ENCODE measurements at regions not wholly inside any gene's neighbourhood (a gene's known extent, or its start where the extent isn't known, plus 50 kb on each side); places are given as distances from the start of the nearest gene placed in this dataset.
"Not testable (repeated sequence)": the region's sequence is repeated elsewhere in the genome, so short reads cannot be mapped to it uniquely, and the experiment has no call there.

DNA sequence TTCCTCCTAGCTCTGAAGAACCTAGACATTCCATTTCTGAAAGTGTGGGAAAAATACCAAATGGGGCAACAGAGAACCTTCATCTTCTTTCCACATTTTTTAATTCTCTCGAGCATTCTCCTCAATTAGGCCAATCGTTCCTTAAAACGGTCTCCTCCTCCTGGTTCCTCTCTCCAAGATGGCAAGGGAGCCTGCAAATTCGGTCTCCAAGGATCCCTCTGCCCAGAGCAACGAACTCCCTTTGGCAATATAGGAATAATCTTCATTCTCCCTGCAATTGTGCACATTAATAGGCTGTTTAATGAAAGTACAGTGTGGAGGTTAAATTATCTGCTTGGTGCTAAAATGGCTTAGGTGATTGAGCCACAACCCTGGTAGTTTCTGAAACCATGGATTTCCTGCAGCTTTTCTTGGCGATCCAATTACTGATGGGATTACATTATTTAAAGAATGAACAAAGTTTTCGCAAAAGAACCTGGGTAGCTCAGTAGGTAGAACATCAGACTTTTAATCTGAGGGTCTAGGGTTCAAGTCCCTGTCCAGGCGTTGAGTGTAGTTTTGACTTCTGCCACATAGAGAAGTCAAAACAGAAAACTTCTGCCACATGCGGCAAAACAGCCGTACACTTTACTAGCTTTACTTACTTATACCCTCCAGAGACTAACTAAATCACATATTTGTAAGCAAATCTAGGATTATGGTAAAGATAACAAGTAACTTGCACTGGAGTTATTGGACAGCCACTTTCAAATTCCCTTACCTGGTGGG is 102.9 kb upstream of the ZNF184 start:
- DNase-seq, result no peak

DNA sequence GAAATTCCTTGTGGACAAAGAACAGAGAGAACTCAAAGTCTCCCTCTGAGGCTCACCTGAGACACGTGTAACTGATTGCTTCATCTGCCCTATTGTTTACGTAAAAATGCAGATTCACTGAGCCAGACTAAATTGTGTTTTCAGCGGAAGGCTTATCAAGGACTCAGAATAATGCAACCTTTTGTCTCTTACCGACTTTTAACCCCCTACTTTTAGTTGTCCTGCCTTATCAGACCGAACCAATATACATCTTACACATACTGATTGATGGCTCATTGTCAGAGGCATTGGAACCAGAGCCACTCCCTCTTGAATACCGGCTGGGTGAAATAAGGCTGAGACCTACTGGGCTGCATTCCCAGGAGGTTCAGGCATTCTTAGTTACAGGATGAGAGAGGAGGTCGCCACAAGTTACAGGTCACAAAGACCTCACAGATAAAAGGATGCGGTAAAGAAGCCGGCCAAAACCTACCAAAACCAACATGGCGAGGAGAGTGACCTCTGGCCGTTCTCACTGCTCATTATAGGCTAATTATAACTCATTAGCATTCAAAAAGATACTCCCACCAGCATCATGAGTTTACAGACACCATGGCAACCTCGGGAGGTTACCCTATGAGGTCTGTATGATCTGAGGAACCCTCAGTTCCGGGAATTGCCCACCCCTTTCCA is 95.5 kb upstream of the ZNF184 start:
- no peak for DNase-seq

DNA sequence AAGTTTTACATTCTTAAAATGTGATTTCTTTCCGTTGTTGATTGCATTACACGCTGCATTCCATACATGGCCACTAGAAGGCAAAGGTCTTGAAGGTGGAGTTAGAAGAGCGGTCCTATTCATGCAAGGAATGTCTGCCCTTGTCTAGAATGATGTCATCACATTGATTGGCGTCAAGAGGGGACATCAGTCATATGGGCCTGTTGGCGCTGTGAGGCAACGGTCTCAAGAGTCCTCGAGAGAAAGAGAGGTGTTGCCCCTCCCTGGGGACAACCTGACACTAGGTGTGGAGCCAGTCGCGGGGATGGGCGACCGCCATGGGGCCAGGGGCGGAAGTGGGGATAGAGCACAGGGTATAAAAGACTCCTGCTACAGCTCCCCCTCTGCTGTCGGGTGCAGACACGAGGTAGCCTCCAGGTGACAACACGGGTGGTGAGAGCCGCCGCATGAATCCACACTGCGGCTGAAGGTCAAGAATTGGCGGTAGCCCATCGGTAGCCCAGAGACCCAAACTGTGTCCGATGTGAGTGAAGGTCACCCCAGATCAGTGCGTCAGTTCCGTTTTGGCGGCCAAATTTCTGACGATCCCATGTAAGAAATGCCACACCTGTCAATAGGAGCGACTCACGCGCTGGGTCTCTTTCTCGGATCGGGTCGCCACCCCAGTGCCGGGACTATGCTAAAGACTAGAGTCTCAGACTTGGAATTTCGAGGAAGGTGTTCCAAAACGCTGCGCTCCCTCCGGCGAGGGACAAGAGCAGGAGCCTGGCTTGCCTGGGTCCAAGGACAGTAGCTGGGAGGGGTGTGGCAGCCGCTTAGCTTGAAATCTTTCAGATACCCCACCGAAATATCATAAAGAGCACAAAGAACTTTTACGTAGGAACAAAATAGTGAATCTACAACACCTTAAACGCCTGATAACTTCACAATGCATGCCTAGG is 93.2 kb upstream of the ZNF184 start:
- no peak for DNase-seq

DNA sequence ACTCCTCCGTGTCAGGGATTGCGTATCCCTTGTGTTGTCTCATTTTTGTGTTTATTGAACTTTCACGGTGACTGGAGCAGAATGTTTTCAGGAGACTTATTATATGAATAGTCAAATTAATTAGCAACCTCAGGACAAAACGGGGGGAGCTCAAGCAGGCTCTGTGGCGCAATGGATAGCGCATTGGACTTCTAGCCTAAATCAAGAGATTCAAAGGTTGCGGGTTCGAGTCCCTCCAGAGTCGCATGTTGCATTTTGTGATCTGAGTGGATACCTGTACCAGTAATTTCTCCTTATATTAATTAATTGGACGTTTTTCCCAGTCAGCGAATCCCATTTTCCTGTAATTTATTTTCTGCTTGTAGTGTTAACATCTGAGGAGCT is 89.1 kb upstream of the ZNF184 start:
- DNase-seq, result no peak

DNA sequence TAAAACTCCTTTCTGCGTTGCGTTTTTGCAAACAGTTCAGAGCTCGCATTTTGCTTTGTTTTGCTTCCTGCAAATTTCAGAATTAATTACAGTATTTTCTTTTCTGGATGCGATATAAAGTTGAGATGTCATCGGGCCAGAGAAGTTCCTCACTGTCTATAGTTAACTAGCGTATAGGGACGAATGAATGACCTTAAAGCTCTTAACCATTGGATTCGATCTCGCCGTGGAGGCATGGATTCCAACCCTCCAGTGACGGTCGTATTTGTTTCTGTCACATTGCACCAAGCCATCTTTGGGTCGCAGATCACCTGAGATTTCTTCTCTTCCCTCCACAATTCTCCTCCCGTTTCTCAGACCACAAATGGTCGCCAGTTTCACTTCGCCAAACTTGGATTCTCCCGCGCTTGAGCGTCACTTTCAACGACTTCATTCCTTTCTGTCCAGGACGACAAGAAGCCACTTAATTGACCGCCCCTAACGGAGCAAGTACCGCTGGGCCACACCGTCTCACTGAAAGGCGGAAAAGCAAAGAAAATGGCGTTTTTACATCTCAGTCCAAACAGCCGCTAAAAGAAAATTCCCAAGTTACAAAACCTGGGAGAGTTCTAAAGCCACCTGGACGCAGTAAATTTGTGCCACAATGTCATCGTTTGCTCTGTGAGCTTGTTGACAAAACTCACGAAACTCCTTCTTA is 85.3 kb upstream of the ZNF184 start:
- no peak for DNase-seq

DNA sequence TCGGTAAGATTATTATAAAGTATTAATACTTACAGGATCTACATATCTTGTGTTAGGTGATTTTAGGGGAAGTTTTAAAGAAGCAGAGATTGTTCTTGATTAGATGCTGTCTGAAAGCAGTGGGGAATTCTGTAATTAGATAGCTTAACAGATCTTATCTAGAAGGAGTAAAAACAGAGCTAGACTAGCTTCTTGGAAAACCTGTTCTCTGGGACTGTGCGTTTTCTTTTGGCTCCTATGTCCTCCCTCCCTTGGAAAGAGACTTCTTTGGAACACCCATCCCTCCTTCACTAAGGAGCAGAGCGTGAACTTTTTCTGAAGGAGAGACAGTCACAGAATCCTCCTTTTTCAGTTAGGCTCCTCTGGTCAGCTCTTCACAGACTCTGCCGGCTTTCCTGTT is 83.5 kb upstream of the ZNF184 start:
- DNase-seq, result no peak

DNA sequence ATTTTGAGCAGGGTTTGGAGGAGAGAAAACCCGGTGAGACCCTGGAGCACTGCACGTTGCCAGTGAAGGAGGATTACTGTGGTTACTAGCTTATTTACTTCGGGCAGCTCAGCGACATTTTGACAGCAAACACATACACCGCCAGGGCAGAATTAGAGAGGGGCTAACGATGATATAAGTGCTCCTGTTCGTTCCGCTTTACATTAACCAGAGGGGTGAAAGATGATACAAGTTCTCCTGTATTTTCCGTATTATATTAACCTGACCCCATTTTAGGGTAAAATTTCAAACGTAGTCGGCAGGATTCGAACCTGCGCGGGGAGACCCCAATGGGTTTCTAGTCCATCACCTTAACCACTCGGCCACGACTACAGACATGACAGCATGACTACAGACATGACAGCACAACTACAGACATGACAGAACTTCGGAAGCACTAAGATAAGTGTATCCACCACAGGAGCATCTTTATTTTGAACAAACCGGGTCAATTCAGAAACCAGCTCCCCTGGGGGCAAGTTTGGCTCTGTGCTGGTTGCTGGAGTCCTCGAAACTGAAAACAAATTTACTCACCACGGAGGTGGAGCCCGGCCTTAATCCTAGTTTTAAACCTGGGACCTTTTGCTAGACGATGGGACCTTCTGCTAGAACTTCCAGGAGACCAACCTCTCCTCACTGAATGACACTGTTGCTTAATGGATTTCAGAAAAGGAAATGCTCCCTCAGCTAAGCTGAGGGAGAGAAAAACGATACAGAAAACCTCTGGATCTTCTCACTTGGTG is 80.4 kb upstream of the ZNF184 start:
- no peak for DNase-seq

DNA sequence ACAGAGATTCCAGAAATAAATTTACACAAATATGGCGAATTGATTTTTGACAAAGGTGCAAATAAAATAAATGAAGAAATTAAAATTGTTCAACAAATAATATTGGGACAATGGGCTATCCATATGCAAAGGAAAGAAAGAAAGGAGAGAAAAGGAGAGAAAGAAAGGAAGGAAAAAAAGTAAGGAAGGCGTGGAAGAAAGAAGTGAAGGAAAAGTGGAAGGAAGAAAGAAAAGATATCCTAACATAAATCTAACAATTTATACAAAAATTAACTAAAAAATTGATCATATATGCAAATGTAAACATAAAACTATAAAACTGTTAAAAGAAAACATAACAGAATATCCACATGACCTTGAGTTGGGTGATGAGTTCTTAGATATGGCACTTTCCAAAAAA is 78.7 kb upstream of the ZNF184 start:
- no peak for DNase-seq

DNA sequence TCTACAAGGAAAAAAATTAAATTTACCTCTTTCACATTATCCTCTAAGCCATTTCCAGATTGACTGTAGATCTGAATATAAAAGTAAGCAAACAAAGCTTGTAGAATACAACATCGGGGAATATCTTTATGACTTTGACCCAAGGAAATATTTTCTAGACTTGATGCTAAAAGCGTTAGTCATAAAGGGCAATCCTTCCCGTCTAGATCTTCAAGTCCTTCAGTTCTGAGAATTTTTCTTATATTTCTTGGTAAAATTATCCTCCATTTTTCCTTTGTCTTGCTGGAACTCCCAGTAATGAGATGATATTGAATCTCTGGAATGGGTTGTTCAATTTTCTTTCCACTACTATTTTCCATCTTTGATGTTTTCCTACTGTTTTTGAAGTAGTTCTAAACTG is 77.8 kb upstream of the ZNF184 start:
- DNase-seq, result no peak

DNA sequence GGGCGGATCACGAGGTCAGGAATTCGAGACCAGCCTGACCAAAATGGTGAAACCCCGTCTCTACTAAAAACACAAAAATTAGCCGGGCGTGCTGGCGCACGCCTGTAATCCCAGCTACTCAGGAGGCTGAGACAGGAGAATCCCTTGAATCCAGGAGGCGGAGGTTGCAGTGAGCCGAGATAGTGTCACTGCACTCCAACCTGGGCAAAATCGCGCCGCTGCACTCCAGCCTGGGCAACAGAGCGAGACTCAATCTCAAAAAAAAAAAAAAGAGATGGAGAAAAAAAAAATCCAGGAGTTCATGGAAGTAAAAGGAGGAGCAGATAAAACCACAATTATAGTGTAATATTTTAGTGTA is 76.3 kb upstream of the ZNF184 start:
- DNase-seq, result not testable (repeated sequence)

DNA sequence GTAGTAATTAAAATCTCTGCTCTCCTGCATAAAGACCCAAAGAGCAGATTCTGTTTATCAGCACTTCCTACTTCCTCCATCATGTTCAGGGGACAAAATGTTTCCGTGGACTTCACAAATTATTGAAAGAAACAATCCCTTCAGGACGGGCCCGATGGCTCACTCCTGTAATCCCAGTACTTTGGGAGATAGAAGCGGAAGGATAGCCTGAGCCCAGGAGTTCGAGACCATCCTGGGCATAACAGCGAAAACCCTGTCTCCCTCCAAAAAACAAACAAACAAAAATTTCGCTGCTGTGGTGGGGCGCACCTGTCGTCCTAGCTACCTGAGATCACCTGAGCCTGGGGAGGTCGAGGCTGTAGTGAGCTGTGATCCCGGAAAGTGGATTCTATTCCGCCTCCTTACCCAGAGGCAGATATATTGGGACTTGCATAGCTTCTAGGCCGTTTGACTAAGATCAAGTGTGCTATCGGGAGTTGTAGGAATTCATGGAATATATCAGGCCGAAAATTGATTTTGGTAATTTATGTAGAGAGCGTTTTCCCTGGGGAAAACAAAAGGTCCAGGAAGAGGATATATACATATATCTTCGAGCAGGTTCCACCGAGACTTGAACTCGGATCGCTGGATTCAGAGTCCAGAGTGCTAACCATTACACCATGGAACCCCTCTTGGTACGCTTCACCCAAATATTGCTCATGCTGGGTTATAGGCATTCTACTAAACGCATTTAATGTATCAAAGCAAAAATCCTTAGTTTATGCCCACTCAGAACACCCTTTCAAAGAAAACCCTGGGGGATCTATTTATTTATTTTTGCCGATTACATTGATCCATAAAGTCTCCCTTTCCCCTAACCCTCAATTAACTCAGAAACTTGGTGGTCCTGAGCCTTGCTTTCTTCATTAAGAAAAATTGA is 74.5 kb upstream of the ZNF184 start:
- no peak for DNase-seq

DNA sequence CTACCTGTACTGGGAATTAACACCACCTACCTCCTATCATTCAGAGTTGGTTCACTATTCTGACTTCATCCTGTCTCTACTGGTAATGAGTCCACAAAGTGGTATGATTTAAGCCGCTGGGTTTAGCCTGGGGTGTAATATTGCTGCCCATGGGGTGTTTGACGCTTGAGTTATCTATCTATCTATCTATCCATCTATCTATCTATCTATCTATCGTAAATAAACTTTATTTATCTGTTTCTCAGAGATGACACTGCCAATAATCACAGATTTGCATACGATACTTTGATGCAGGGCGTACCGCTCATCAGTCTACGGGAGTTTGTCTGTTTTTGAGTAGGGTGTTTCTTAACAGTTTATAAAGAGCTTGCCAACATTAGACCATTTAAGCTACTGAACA is 73.6 kb upstream of the ZNF184 start:
- no peak for DNase-seq

DNA sequence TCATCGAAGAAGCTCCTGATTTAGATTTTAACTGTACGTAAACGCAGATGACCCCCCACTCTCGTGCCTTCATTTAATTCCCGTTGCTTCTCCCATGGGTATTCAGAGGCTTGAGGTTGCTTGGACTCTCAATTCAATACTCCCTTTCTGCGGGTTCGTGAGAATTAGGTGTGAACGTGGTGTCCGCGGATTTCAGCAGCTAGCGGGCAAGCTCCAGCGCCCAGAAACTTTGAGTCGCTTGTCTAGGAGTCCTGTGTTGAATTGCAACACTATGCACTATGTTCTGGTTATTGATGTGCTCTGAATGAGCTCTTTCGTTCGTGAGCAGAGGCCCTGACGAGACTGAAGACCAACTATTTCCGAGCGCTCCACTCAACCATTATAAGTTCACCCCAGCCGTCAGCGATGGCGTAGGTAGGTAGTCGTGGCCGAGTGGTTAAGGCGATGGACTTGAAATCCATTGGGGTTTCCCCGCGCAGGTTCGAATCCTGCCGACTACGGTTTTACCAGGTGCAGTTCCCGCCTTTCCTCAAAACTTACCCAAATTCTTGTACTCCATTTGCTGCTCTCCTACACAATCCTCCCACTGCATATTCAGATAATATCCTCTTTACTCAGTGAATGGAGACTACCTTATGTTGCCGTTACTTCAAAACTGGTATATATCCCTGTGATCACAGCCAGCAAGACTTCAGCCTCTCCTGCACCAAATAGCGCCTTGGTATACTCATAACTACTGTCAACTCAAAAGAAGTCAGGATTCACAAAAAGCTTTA is 72.6 kb upstream of the ZNF184 start:
- DNase-seq, result no peak

DNA sequence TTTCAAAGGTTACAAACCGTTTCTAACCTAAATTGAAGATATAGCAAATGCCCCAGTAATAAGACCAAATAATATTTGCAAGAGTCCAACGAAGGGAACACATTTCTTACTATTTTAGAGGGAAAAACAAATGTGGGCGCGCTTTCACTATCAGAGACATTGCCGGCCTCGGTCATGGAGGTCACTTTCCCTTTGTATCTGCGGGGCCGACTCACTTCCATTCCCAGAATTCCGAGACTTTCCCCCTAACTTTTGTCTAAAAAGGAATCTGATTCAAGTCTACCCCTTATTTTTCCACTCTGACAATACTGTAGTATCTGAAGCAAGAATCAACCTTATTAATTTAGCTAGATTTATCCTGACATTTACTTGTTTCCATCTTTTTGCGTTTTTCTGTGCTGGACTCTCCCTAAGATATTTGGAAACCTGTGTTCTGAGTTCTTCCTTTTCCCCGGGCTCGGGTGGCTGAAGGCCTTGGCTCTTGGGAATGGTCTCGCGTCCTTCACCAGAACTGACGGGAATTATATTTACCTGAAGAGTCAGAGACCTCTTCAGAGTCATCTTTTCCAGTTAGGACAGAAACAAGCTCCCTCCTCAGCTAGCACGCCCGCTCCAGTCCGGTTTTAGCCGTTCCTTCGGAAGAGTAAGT is 71.8 kb upstream of the ZNF184 start:
- DNase-seq, result no peak

DNA sequence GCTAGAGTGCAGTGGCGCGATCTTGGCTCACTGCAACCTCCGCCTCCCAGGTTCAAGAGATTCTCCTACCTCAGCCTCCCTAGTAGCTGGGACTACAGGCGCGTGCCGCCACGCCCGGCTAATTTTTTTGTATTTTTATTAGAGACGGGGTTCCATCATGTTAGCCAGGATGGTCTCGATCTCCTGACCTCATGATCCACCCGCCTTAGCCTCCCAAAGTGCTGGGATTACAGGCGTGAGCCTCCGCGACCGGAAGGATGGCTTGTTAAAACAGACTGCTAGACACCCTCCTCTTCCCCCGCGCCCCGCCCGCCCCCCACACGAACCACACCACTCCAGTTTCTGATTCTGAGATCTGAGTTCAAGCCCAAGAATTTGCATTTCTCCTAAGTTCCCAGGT is 71.2 kb upstream of the ZNF184 start:
- not testable (repeated sequence) for DNase-seq

DNA sequence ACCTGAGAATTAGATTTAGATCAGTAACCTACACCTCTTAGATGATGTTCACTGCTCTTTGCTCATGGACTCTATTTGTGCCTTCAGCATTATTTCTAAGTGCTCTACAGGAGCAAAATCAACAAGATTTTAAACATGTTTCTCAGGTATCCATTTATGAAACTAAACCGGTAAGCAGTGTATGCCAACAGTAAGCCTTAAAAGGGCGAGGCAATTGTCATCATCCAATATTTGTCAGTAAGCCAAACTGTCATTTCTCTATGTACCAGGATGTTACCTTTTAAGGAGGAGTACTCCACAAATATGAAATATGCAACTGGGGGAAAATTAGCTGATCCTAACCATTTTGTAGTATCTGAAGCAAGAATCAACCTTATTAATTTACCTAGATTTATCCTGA is 69.6 kb upstream of the ZNF184 start:
- no peak for DNase-seq

DNA sequence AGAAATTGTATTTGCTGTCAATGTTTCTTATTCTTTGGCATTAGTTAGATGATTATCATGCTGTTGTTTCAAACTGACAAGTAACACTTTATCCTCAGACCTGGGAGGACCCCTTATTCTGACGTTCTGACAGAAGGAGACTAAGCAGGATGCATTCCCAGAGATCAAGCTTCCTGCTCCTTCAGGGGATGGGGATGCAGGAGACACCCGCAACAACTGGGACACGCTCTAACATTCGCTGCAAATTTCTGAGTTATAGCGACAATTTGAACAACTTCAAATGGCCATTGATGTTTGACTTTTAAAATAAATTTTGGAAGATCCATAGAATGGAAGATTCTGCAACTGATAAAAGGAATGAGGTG is 69.0 kb upstream of the ZNF184 start:
- DNase-seq, result no peak

DNA sequence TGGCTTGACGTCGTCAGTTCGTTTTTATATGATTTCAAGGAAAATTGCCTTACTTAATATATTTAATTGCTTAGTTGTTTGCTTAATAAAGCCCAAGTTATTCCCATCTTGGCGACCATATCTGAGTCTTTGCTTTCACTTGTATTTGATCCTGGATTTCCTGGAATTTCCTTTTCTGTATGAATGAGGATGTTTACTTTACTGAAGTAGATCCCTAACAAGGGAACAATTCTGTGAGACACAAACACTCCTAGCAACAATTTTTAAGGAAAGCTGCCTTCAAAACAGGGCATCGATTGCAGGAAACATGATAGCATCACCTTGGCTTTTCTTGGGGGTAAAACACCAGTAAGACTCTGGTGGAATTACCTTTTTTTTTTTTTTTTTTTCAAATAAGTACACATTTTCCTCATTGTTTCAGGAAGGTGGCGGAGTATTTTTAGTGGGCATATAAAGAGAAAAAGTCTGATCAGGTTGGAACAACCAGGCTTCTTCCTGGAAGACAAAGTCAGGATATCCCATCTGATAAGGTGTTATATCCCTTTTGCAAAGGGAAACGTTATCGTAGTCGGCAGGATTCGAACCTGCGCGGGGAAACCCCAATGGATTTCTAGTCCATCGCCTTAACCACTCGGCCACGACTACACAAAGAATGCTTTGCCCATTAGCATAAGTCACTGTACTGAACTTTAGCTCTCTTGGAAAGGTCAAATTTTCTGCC is 68.5 kb upstream of the ZNF184 start:
- DNase-seq, result no peak

DNA sequence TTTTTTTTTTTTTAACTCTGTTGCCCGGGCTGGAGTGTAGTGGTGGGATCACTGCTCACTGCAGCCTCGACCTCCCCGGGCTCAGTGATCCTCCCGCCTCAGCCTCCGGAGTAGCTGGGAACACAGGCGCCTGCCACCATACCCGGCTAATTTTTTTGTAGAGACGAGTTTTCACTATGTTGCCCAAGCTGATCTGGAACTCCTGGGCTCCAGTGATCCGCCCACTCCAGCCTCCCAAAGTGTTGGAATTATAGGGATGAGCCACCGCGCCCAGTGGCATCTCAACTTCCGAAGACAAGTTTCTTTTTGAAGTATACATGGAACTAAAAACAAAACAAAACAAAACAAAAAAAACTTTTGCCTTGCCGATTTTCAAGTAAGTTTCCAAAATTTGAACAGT is 66.6 kb upstream of the ZNF184 start:
- DNase-seq, result no peak
